ENCODE measurements at regions not wholly inside any gene's neighbourhood (a gene's known extent, or its start where the extent isn't known, plus 50 kb on each side); places are given as distances from the start of the nearest gene placed in this dataset.

- no peak for DNase-seq (ENCODE audit: low read depth in 1 of 2, low spot score in 1 of 2)
- Histone ChIP-seq H3K9me3 (peaks cover 5% of the 10 kb centered on the region; the same call in 1 of the 3 replicates), H3K4me1 (no peaks in the 10 kb centered on the region), H3K4me3 (no peak overlapping the region), H3K27ac (no peak overlapping the region), H3K4me2 (no peak overlapping the region)
- POLR2A ChIA-PET = no interaction called here
- ATAC-seq = no peak
- 14% methylated on average over 17 of the region's 17 CpGs for WGBS (ENCODE audit: missing lambda C conversion rate)
- no peak for FAIRE-seq
- TF ChIP-seq JUNB (IDR thresholded peaks at IDR 0.05) = no peak
- no peak for TF ChIP-seq ZSCAN20 (CRISPR knock-in tag; IDR thresholded peaks at IDR 0.05)
- TF ChIP-seq KDM1A (IDR thresholded peaks at IDR 0.05; ENCODE audit: low read depth) = no peak
- CTCF ChIA-PET = no interaction called here
Measured at GRCh38 chr5:3058942-3059341, 307.5 kb upstream of the IRX2 start.

GRCh38 chr5:3056866-3057265 lies 305.4 kb upstream of the IRX2 start:
- CTCF ChIA-PET = interaction anchor here (0.6 kb wide), 1 partner anchor 522 kb away, joined by 3 read pairs; no protein-coding TSS in a partner anchor
- Histone ChIP-seq H3K4me3 (no peak overlapping the region), H3K27ac (no peak overlapping the region), H3K9me3 (peaks cover 5% of the 10 kb centered on the region; the same call in 1 of the 3 replicates), H3K4me1 (no peaks in the 10 kb centered on the region), H3K4me2 (no peak overlapping the region)
- FAIRE-seq (no peak), DNase-seq (ENCODE audit: low read depth in 1 of 2, low spot score in 1 of 2) (no peak), ATAC-seq (no peak)
- POLR2A ChIA-PET = no interaction called here
- WGBS (ENCODE audit: missing lambda C conversion rate) = 27% methylated on average over 10 of the region's 10 CpGs
- TF ChIP-seq REST (IDR thresholded peaks at IDR 0.05) = no peak
- no peak for TF ChIP-seq POLR2AphosphoS2 (conservative IDR thresholded peaks at IDR 0.05; ENCODE audit: low read length)
- no peak for TF ChIP-seq KDM1A (IDR thresholded peaks at IDR 0.05; ENCODE audit: low read depth)
- no peak for TF ChIP-seq CHD4 (IDR thresholded peaks at IDR 0.05; ENCODE audit: borderline replicate concordance)
- no peak for TF ChIP-seq FOXS1 (CRISPR knock-in tag; IDR thresholded peaks at IDR 0.05)
- TF ChIP-seq JUN (IDR thresholded peaks at IDR 0.05) = no peak
- TF ChIP-seq MAX (IDR thresholded peaks at IDR 0.05) = no peak

- Histone ChIP-seq H3K27ac (no peak overlapping the region), H3K4me1 (no peaks in the 10 kb centered on the region), H3K9me3 (no peaks in the 10 kb centered on the region), H3K4me2 (no peak overlapping the region), H3K4me3 (no peak overlapping the region)
- TF ChIP-seq REST (IDR thresholded peaks at IDR 0.05) (no peak), RAD21 (conservative IDR thresholded peaks at IDR 0.05 in 1 of 2, IDR thresholded peaks at IDR 0.05 in 1 of 2) (no peak), RARB (CRISPR knock-in tag; IDR thresholded peaks at IDR 0.05) (no peak), MAZ (IDR thresholded peaks at IDR 0.05; ENCODE audit: borderline replicate concordance, low read depth, low read length) (no peak), EP300 (IDR thresholded peaks at IDR 0.05) (no peak), CHD4 (IDR thresholded peaks at IDR 0.05; ENCODE audit: borderline replicate concordance) (no peak), RCOR1 (IDR thresholded peaks at IDR 0.05; ENCODE audit: low read depth, low read length) (no peak), TP53 (CRISPR knock-in tag; IDR thresholded peaks at IDR 0.05) (no peak), HES2 (IDR thresholded peaks at IDR 0.05) (no peak), ZSCAN20 (CRISPR knock-in tag; IDR thresholded peaks at IDR 0.05) (no peak), POLR2AphosphoS2 (conservative IDR thresholded peaks at IDR 0.05; ENCODE audit: low read length) (no peak)
- ATAC-seq (no peak), DNase-seq (ENCODE audit: low read depth in 1 of 2, low spot score in 1 of 2) (no peak), FAIRE-seq (no peak)
- 10% methylated on average over 4 of the region's 16 CpGs for WGBS (ENCODE audit: missing lambda C conversion rate)
- CTCF ChIA-PET = no interaction called here
- POLR2A ChIA-PET = no interaction called here
Measured at GRCh38 chr5:3051400-3051799, 299.9 kb upstream of the IRX2 start.

Measured in A549 (cell line).